GM12891 (cell line): ENCODE measurements at regions not wholly inside any gene's neighbourhood (a gene's known extent, or its start where the extent isn't known, plus 50 kb on each side); places are given as distances from the start of the nearest gene placed in this dataset.
A peak's percentile ranks its signal among the peaks of the same experiment; 100 is the strongest.

Experiments used
- DNase-seq: peaks from one replicate; pipeline ENCODE4 v3.0.0; 2011; ENCODE audit warnings: low spot score; ENCODE audit not compliant: insufficient read length
- FAIRE-seq: peaks from 2 replicates; lab custom pipeline; 2011; peaks lifted over from hg19 to GRCh38; lab: Jason Lieb, UNC
- PAX5 ChIP-seq: IDR thresholded peaks from 2 replicates; pipeline ENCODE4 v1.6.1; 2011; ENCODE audit warnings: low read length, moderate library complexity, mild to moderate bottlenecking; ENCODE audit not compliant: insufficient read depth, severe bottlenecking
- POLR2A ChIP-seq: IDR thresholded peaks from 2 replicates; pipeline ENCODE4 v1.6.1; 2011; ENCODE audit warnings: low read depth, low read length, control low read depth
- POLR2AphosphoS5 ChIP-seq: IDR thresholded peaks from 2 replicates; pipeline ENCODE4 v1.6.1; 2011; ENCODE audit warnings: low read depth, low read length, control low read depth
- POU2F2 ChIP-seq: IDR thresholded peaks from 2 replicates; pipeline ENCODE4 v1.6.1; 2011; ENCODE audit warnings: low read depth, mild to moderate bottlenecking, control low read depth, low read length, moderate library complexity
- SPI1 ChIP-seq: IDR thresholded peaks from 2 replicates; pipeline ENCODE4 v1.6.1; 2011; ENCODE audit warnings: low read depth, low read length, control low read depth
- TAF1 ChIP-seq: IDR thresholded peaks from 2 replicates; pipeline ENCODE4 v1.6.1; 2011; ENCODE audit warnings: low read depth, low read length, control low read depth

DNA sequence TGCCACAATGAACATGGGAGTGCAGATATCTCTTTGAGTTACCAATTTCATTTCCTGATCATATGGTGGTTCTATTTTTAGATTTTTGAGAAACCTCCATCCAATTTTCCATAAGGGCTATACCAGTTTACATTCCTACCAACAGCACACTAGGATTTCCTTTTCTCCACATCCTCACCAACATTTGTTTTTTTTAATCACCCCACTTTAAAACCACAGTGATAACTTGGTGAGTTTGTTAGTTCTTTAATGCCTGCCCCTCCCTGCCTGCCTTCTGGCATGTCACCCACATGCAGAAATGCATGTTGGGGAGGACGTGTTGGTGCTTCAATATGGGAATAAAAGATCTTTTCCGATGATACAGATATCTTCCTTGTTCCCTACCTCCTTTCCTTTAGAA lies 167.9 kb downstream of the CAND1 start:
- DNase-seq (no peak), FAIRE-seq (no peak)
- TF ChIP-seq POLR2A, result no peak

GRCh38 chr12:67439611-67440010 lies 170.5 kb downstream of the CAND1 start:
- TF ChIP-seq TAF1 (no peak), POLR2A (no peak), PAX5 (no peak), POLR2AphosphoS5 (no peak), SPI1 (no peak), POU2F2 (no peak)
- no peak for DNase-seq
- FAIRE-seq, result no peak

GRCh38 chr12:67441736-67442346 lies 172.7 kb downstream of the CAND1 start:
- FAIRE-seq, result peak; percentile 89
- no peak; the same call in 1 of the 2 replicates for TF ChIP-seq POU2F2
- TF ChIP-seq SPI1, result no peak
- TF ChIP-seq POLR2A, result no peak
- no peak for TF ChIP-seq TAF1
- TF ChIP-seq PAX5, result no peak
- no peak for DNase-seq

GRCh38 chr12:67442347-67442841 lies 173.2 kb downstream of the CAND1 start:
- no peak for TF ChIP-seq TAF1
- no peak for TF ChIP-seq POLR2A
- no peak for TF ChIP-seq SPI1
- no peak for TF ChIP-seq POU2F2
- no peak for TF ChIP-seq POLR2AphosphoS5
- TF ChIP-seq PAX5, result no peak
- FAIRE-seq, result peak; percentile 48
- no peak for DNase-seq

- DNase-seq (no peak), FAIRE-seq (no peak)
- no peak for TF ChIP-seq POU2F2
- TF ChIP-seq PAX5, result no peak
- TF ChIP-seq TAF1, result no peak
- no peak for TF ChIP-seq POLR2A
- no peak for TF ChIP-seq POLR2AphosphoS5
- TF ChIP-seq SPI1, result no peak
Observed at GRCh38 chr12:67442896-67443295, 173.7 kb downstream of the CAND1 start.

DNA sequence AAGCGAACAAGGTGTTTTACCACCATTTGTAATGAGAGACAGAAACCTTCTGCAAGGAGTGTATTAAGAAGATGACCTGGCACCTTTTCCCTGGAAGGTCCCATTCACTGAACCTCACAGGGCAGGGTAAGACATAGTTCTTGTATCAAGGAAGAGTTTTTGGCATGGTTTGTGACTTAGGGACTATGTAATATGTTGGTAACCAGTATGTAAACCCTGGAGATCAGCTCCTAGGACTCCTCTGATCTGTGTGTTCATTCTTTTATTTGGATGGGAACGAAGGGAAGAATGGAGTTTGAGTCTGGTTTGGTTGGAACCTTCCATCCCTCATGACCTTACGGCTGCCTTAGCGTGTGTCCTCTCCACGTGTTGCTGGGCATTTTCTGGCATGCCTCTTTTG lies 175.4 kb downstream of the CAND1 start:
- TF ChIP-seq POLR2AphosphoS5 (no peak), TAF1 (no peak), POLR2A (no peak), PAX5 (no peak), POU2F2 (no peak), SPI1 (no peak)

DNA sequence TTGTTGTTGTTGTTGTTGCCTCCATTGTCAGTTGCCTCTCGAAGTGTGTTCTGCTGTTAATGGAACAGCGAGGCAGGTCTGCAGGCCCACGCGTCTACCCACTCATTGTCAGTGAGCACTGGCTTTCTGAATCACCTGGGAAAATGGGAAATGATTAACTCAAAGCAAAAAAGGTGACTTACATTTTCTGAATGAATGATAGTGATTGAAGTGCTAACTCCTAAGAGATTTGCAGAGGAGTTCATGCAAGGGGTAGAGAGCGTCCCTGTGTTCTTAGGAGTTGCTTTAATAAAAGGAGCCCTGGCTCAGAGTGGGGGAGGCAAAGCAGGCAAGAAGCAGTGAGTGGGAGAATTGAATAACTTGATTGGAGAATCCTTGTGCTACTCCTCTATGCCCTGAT lies 177.6 kb downstream of the CAND1 start:
- TF ChIP-seq PAX5, result no peak
- TF ChIP-seq SPI1, result no peak
- TF ChIP-seq POLR2A, result no peak
- no peak for TF ChIP-seq POLR2AphosphoS5
- TF ChIP-seq POU2F2, result no peak
- TF ChIP-seq TAF1, result no peak
- DNase-seq (no peak), FAIRE-seq (no peak)

More for the DNA sequence above, 175.4 kb downstream of the CAND1 start:
- FAIRE-seq (no peak), DNase-seq (no peak)

DNA sequence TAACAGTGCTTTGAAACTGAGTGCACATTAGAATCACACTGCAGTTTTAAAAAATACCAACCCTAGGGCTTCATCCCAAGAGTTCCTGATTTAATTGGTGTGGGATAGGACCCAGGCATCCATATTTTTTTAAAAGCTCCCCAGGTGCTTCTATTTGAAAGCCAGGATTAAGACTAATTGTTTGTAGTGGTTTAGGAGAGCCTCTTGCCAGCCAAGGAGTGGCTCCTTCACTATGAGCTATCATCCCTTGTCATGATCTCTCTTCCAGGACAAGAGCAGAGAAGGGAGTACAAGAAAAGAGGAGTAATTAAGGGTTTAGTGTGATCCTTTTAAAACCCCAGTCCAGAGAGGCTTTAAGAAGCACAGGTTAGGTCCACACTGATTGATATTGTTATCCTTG lies 178.0 kb downstream of the CAND1 start:
- TF ChIP-seq POU2F2 (no peak), SPI1 (no peak), POLR2A (no peak), TAF1 (no peak), PAX5 (no peak), POLR2AphosphoS5 (no peak)
- DNase-seq, result no peak
- no peak for FAIRE-seq

DNA sequence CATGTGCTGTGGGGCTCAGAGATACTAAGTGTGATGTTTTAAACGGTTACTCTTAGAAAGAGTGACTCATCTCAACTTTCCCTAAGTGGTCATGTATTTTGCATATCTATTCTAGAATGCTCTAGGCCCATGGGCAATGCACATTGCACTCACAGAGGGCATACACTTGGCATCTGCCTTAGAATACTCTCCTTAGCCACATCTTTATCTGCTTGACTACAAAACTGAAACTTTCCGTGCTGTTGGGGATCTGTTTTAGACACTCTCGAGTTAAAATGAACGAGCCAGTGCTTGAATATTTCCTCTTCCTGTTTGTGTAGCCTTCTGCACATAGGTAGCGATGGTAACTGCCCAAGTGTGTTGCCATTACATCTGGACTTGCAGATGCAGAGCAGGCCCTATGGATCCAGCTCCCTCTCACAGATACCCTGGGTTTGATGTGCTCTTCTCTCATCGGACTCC lies 180.5 kb downstream of the CAND1 start:
- TF ChIP-seq SPI1 (peak; percentile 67), POLR2AphosphoS5 (no peak), TAF1 (no peak), PAX5 (no peak), POU2F2 (peak; percentile 98)
- no peak for DNase-seq
- peak; percentile 94 for FAIRE-seq

GRCh38 chr12:67450441-67450840 lies 181.3 kb downstream of the CAND1 start:
- DNase-seq (no peak), FAIRE-seq (no peak)
- no peak for TF ChIP-seq PAX5
- no peak for TF ChIP-seq POLR2A
- no peak for TF ChIP-seq SPI1

- FAIRE-seq (peak; percentile 73), DNase-seq (no peak)
- no peak for TF ChIP-seq POU2F2
- no peak for TF ChIP-seq SPI1
- TF ChIP-seq POLR2AphosphoS5, result no peak
- no peak for TF ChIP-seq TAF1
- no peak for TF ChIP-seq PAX5
Observed at GRCh38 chr12:67451206-67451605, 182.0 kb downstream of the CAND1 start.
